HTR-8/SVneo (cell line): ENCODE measurements at regions not wholly inside any gene's neighbourhood (a gene's known extent, or its start where the extent isn't known, plus 50 kb on each side); places are given as distances from the start of the nearest gene placed in this dataset.

ENCODE experiments used
- DNase-seq: peaks from one replicate; pipeline ENCODE4 v3.0.0; 2011; ENCODE audit warnings: low spot score, mixed read lengths; ENCODE audit not compliant: insufficient read length
- FAIRE-seq: peaks from 2 replicates; lab custom pipeline; 2011; peaks lifted over from hg19 to GRCh38; lab: Jason Lieb, UNC

DNA sequence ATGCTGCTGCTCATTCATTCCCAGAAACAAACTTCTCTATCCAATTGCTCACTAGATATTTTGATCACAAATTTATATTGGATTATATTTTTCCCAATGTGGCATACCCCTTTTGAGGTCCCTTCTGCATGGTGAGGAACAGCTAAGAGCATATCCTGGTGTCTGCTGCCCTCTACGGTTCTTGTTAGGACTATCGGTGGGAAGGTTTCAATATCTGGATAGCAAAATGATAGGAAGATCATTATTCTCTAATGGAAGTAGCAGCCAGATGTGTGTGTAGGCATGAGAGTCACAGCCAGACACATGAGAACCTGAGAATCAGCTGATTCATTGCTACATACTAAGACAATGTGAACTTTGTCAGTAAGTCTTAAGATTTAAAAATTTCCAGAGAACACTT, 1422.4 kb upstream of the MIR17HG start:
- FAIRE-seq (no peak), DNase-seq (peak; percentile 9)

DNA sequence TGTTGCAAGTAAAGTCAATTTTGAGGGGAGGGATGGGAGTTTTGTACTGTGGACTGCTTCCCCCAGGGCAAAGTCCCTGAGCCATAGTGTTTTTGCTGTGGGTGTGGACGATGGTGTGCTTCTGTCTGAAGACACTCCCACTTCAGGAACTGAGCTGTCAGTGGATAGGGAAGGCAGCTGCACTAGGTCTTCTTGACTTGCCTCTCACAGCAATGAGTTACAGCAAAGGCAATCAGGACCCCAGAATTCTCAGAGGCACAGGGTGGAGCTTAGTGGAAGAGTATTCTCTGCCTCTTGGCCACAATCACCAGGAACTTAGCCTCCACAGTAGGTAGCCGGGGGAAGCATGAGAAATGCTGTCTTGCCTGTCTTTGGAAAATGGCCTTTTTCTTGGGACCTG, 1416.6 kb upstream of the MIR17HG start:
- DNase-seq: no peak
- FAIRE-seq: no peak

DNA sequence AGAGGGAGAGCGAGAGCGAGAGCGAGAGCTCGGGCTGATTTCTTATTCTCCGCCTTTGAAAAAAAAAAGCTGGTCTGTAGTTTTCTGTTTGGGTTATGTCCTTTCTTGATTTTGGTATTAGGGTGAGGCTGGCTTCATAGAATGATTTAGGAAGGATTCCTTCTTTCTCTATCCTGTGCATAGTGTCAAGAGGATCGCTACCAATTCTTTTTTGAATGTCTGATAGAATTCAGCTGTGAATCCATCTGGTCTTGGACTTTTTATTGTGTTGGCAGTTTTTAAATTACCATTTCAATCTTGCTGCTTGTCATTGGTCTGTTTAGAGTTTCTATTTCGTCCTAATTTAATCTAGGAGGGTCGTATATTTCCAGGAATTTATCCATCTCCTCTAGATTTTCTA, 1414.6 kb upstream of the MIR17HG start:
- FAIRE-seq (no peak), DNase-seq (no peak)

DNA sequence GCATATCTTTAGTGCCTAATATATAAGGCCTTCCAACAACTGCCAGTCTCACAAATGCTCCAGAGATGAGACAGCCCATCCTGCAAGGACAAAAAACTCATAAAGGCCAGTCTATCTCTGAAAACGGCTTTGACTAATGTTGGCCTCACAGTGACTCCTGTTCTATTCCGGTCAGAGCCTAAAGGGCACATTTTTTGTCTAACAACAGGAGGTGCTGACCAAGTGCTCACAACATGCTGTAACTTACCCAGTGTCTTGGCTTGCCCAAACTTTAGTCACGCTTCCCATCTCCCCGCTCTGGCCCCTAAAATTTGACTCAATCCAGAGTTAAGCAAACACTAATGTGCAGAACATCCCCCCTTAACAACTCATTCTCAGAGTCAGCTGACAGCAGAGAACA, 1411.2 kb upstream of the MIR17HG start:
- FAIRE-seq (no peak), DNase-seq (no peak)

DNA sequence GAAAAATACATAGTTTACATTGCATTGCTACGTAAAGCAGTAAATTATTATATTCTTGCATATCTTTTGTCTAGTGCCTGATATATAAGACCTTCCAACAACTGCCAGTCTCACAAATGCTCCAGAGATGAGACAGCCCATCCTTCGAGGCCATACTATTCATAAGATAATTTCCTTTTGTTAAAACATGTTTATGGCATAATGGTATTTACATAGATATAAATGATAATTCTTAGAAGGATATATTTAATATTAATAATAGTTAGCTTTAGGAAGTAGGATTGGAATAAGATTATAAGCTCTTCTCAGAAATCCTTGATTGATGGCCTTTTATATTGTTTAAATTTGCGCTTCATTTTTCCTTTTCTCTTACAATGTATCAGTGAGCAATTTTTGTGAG, 1410.1 kb upstream of the MIR17HG start:
- no peak for FAIRE-seq
- no peak for DNase-seq

DNA sequence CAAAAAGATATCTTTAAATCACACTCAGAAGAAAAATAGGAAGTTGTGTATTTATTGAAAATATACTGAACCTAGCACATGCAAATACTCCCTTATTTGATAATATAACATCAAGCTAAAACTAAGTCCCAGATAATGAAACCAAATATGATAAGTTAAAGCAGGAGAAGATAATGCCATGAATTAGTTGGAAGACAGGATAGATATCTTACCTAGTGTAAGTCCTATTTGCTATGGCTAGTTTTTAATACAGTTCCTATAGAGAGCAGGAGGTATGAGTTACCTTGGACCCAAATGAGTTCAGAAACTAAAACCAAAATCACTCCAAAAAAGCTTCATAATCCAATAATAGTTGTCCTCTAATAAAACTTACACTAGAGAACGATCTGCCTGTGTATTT, 1407.1 kb upstream of the MIR17HG start:
- DNase-seq: no peak
- no peak for FAIRE-seq

DNA sequence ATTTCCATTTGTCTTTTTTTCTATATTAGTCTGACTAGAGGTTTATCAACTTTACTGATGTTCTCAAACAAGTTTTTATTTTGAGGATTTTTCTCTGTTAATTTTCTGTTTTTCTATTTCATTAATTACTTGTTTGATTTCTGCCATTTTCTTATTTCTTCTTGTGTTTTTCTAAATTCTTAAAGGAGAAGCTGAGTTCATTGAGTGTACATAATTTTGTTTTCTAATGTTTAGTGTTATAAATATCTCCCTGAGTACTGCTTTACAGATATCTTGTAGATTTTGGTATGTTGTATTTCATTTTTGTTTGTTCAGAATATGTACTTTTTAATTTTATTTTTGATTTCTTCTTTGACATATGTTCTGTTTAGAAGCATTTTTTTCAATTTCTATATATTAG, 1404.3 kb upstream of the MIR17HG start:
- DNase-seq: no peak
- no peak for FAIRE-seq

DNA sequence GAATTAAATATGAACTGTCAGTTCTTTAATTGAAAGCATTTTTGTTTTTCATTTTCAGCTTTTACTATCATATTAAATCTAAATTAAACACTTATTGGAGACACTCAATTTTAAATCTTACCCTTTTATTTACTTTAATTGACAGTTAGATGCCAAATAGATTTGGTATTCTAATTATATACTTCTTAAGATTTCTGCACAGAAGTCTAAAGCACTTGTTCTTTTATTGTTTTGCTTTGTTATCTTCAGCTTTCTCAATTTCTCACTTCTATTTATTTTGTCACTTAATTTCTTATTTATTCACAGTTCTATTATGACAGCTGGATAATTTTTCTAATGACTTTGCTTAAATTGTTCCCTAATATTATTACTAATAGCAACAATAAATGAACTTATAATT, 1397.3 kb upstream of the MIR17HG start:
- DNase-seq (no peak), FAIRE-seq (no peak)

DNA sequence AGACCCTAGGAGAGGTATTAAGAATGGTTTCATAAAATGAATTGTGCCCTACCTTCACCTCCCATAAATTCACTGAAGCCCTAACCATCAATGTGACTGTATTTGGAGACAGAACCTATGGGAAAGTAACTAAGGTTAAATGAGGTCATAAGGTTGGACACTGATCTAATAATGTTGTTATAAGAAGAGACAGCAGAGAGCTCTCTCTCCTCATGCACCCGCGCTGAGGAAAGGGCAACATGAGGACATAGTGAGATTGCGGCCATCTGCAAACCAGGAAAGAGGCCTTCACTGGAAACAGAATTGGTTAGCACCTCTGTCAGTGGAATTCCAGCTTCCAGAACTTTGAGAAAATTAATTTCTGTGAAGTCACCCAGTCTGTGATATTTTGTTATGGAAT, 1396.1 kb upstream of the MIR17HG start:
- FAIRE-seq (no peak), DNase-seq (no peak)

DNA sequence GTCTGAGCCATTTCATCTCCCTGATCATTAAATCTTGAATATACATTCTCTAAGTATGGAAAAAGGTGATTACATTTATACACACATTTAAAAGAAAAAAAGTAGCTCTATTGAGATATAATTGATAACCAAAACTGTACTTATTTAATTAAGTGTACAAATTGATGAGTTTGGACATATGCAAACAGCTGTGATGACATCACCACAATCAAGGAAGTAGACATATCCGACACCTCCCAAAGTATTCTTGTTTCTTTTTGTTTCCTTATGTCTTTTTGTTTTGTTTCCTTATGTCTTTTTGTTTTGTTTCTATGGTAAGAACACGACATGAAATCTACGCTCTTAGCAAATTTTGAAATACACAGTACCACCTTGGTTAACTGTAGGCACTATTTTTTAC, 1393.9 kb upstream of the MIR17HG start:
- no peak for DNase-seq
- no peak for FAIRE-seq

DNA sequence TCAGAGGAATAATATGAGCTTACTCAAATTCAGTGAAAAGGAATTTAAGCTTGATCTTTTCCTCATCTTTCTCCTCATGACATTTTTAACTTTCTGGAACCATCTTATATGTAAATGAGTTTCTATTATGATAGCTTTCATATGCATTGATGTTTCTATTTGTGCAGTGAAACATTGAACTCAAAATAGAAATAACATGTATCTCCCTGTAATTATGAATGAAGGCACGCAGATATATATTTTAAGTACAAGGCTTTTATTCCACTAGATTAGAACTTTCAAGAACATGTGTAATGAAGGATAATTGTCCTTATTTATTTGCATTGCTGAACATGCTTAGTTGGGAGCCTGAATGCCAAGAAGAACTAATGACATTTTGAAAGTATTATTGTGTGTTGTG, 1391.7 kb upstream of the MIR17HG start:
- no peak for FAIRE-seq
- no peak for DNase-seq

DNA sequence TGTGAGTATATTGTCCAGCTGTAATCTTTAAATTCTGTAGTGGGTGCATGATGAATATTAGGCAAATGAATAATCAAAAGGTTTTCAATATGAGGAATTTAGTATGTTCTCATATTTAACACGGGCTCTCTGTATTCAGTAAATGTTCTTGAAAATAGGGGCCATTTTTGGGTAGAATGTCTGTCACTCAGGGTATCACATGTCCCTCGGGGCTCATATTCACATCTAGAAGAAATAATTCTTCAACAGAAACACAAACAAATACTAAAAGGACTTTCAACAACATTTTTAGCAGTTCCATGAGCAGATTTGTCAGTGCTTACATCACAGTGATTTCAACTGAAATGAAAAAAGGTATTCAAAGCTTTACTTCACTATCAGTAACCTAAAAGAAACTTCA, 1388.4 kb upstream of the MIR17HG start:
- DNase-seq (no peak), FAIRE-seq (no peak)

DNA sequence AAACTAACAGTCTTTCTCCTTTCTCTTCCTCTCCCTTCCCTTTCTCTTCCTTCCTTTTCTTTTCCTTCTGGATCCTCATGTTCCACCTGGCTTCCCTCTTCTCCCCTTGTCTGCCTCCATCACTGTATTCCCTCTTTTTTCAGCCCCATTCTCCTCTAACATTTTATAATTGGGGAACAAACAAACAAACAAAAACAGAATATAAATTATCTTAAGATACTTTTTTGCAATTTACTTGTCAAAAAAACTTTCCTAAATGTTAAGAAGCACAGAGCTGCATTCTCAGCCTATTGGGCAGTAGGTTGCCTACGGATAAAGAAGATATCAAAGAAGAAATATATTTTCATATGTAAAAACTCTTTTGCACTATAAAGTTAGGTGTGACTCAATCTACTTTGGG, 1382.2 kb upstream of the MIR17HG start:
- no peak for DNase-seq
- no peak for FAIRE-seq

DNA sequence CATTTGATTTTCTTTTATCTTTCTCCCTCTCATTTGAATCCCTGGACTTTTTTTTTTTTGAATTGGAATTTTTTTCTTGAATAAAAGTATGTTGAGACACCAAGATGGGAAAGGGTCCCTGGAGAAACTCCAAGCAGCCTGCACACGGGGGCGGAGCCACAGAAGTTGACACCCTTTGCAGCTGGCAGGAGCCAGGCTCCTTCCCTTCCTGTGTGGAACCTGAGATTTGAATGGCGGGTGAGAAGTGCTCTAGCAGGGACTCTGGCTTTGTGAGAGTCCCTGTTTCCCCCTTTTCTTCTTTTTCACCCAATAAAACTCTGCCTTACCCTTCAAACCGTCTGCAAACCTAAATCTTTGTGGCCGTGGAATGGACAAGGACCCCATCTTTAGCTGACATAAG, 1381.0 kb upstream of the MIR17HG start:
- FAIRE-seq (no peak), DNase-seq (no peak)

DNA sequence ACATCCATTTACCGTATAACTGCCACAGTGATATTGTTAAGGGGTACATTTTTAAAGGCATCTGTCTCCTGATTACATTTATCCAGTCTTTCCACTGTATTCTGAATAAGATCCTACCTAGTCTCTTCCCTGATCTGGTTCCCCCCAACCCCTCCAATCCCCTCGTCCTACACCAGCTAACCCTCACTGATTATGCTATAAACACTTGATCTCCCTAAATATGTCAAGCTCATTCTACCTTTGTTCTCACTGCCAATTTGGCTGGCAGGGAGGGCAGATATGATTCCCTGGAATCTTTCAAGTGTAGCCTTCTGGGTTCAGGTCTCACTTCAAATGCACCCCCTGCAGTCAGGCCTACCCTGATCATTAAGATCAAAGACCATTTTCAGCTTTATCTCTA, 1379.8 kb upstream of the MIR17HG start:
- DNase-seq (no peak), FAIRE-seq (no peak)

DNA sequence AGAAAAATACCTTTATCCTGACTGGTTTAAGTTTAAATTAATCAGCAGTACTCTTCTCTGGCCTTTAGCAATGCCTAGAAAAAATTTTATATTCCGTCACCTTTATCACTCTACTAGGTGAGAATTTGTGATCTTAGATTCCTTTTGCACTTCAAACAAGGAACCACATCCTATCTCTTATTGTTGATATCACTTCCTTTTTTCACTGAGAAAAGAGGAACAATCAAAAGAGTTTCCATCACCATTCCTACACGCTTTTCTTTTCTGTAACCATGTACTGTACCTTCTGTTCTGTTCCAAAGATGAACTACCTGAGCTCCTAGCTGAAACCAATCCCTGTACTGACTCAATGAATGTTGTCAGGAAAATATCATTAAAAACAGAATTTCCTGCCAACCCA, 1379.0 kb upstream of the MIR17HG start:
- FAIRE-seq (no peak), DNase-seq (no peak)

DNA sequence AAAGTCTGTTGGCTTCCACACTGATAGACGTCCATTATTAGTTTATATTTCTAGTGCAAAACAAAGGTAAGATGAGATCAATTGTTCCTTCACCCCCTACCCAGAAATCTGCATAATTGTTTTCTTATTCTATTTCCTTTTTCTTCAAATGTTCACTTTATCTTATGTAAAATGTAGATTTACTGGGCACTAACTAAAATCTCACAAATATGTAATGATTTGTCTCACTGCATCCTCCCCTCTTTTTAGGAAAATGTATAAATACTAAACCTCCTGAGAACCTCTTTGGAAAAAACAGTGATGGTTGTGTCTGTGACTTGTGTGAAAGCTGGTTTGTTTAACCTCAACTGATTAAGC, 1377.2 kb upstream of the MIR17HG start:
- no peak for FAIRE-seq

DNA sequence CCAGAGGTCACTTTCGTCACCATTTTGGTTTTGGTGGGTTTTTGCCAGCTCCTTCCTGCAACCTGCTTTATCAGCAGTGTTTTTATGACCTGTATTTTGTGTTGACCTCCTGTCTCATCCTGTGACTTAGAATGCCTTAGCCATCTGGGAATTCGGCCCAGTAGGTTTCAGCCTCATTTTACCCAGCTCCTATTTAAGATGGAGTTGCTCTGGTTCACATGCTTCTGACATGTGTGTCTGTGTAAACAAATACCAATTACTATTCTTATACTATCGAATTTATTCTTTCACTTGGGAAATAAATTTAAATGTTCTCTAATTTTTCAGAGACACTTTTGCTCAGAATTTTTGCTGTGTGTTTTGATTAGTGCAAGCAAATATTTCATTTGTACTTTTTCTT, 1370.3 kb upstream of the MIR17HG start:
- FAIRE-seq (no peak), DNase-seq (no peak)

More for the DNA sequence above, 1377.2 kb upstream of the MIR17HG start:
- no peak for DNase-seq

DNA sequence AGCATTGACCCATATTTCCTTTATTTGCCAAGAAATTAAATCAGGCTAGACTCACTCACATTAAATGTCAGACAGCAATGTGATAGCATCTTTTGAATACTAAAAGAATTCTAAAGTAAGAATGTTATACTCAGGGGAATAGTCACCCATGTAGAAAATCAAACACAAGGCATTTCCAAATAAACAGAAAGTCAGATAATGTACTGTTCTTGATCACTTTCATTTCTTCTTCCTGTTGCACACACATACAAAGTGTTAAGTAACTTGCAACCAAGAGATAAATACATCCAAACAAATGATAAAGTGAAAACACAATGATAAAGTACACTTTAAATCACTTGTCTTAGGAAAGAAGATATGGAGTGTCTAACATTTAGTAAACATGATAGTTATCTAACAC, 1366.6 kb upstream of the MIR17HG start:
- DNase-seq: no peak
- FAIRE-seq: no peak

DNA sequence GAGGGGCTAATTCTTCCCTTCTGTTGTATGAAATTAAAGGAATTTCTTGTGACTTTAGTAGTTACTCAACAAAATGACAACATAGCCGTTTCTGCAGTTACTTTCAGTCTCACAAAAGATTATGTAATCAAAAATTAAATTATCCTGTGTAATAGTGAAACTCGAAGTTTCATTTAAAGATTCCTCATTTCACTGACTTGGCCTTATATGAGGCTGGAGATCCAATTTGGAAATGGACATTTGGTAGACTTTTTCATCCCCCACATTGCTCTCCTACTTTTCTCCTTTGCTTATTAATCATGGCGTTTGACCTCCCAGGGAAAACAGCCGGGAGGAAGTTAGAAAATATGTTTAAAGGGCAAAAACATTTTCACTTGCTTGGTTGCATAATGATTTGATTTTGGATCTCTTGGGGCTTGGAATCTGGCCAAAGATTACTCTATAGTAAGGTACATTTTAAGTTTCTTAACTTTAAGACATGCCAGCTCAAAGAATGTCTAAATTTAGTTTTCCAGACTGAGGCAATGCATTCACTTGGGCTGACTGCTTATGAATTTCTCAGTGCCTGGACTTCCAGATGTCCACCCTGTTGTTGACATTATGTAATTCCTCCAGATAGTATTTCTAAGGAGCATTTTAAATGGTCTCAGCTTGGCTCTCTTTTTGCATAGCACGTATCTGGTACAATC, 1364.9 kb upstream of the MIR17HG start:
- DNase-seq (no peak), FAIRE-seq (no peak)

DNA sequence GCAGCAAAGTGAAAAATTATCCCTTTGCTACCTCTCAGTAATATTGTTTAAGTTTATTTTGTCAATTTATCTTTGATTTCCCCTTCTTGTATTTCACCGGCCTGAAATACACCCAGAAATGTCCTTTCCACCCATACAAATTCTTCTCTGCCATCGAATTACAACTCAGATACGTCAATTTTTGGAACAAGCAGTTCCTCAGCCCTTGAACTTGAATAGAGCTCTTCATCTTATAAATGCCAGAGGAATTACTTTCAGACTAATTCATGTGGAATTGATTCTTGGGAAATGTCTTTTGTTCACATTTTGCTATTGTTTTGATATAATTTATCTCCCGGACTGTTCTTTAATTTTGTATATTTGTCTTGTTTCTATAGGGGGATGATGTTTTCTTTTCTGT, 1359.3 kb upstream of the MIR17HG start:
- FAIRE-seq (no peak), DNase-seq (no peak)

DNA sequence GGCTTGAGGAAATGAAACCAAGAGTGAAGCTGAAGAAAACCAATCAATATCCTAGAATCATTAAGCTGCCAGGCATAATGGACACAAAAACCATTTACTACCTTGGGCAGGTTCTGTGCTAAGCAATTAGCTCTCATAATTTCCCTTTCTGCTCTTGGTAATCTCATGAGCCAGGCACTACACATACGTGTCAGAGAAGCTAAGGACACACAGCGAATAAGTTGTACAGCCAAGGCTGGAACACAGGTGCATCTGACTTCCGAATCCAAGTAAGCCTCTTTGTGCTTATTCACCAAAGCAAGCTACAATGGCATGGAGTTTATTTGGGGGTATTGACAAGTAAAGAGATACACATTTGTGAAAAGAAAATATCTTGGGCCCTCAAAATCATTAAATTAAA, 1343.9 kb upstream of the MIR17HG start:
- FAIRE-seq (no peak), DNase-seq (no peak)

DNA sequence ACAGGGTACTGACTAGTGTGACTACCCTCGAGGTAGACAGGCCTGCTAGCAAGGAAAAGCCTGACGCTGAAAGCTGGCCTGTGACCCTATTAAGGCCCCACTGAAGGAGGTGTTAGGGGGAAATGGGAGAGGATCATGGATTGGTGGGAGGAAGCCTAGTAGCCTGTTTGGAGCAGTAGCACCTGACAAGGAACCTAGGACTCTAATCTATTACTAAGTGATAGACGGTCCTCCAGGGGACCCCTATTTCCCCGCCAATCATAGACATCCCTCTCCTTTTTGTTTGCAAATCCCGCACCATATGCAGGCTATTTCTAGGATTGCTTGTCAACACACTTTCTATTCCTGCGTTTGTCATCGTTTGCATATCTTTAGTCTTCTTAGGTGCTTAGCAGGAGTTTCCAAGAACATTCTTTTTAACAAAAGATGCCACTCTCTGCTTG, 1338.8 kb upstream of the MIR17HG start:
- FAIRE-seq: no peak

More for the DNA sequence above, 1338.8 kb upstream of the MIR17HG start:
- no peak for DNase-seq
